ENCODE measurements at regions not wholly inside any gene's neighbourhood (a gene's known extent, or its start where the extent isn't known, plus 50 kb on each side); places are given as distances from the start of the nearest gene placed in this dataset.

GRCh38 chr11:71064183-71064582 lies 188.2 kb downstream of the SHANK2 start (continued):
- TF ChIP-seq RNF2 (IDR thresholded peaks at IDR 0.05; ENCODE audit: borderline replicate concordance, low read depth, low read length, missing control alignments, poor library complexity, severe bottlenecking) (no peak), TBP (IDR thresholded peaks at IDR 0.05; ENCODE audit: low read depth, low read length) (no peak)

Measured in H1 (cell line).